Lower lobe of right lung (tissue), 2 donors: ENCODE measurements at regions not wholly inside any gene's neighbourhood (a gene's known extent, or its start where the extent isn't known, plus 50 kb on each side); places are given as distances from the start of the nearest gene placed in this dataset.

Experiments used
- ATAC-seq, 2 donors: fragments of 200-7000 bp; cut with Tn5 transposase; one replicate each; pipeline ENCODE4 v1.9.1; 2020 to 2022; ENCODE audit warnings: mild to moderate bottlenecking in 2 of 2, moderate library complexity in 2 of 2
- DNase-seq: peaks from one replicate; pipeline ENCODE4 v3.0.0-alpha.2; 2020
- H3K27ac ChIP-seq: fragments of 200-600 bp; one replicate; pipeline ENCODE4 v1.8.0; 2022
- H3K27me3 ChIP-seq: fragments of 200-600 bp; one replicate; pipeline ENCODE4 v1.8.0; 2022; ENCODE audit warnings: low read depth
- H3K36me3 ChIP-seq: fragments of 200-600 bp; one replicate; pipeline ENCODE4 v1.8.0; 2022; ENCODE audit warnings: mild to moderate bottlenecking
- H3K4me1 ChIP-seq: fragments of 200-600 bp; one replicate; pipeline ENCODE4 v1.8.0; 2022
- H3K4me3 ChIP-seq: fragments of 200-600 bp; one replicate; pipeline ENCODE4 v1.8.0; 2022; ENCODE audit warnings: mild to moderate bottlenecking
- H3K9me3 ChIP-seq: fragments of 200-600 bp; one replicate; pipeline ENCODE4 v1.8.0; 2022
- intact Hi-C: fragments of 100-400 bp; cut with DNase I; formaldehyde crosslinking; loops from one replicate; pipeline ENCODE4 v1.11.0; 2022
- TF ChIP-seq, protein P1 (sequence below): fragments of 200-600 bp; IDR thresholded peaks from one replicate; pipeline ENCODE4 v1.8.0; 2022; ENCODE audit warnings: antibody characterized with exemption, mild to moderate bottlenecking
- donor health status: DM: no; HTN: yes; CAD: no; lungs with severe emphysema.

DNA sequence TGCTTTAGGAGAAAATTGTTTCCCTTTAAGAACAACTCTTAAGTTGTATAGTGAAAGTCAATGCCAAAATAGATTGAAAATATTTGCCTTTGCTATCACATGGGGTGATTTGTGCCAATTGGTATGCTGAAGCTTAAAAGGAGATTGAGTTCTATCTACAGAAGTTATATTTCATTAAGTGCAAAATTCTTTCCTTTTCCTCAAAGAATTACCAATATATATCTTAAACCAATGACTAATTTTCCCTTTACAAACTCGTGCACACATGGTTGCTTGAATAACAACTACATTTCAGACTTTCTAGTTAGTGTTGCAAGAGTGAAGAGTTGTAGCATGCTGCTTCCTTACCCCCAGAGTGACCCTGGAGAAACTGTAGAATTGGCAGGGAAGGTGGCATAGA is 990.0 kb upstream of the PABPC4L start:
- H3K4me1 ChIP-seq: no peaks in the 10 kb centered on the region
- H3K27me3 ChIP-seq: no peaks in the 10 kb centered on the region
- DNase-seq (no peak), ATAC-seq (no peak)
- no peak overlapping the region for H3K4me3 ChIP-seq
- H3K27ac ChIP-seq: no peak overlapping the region
- TF ChIP-seq, protein P1, sequence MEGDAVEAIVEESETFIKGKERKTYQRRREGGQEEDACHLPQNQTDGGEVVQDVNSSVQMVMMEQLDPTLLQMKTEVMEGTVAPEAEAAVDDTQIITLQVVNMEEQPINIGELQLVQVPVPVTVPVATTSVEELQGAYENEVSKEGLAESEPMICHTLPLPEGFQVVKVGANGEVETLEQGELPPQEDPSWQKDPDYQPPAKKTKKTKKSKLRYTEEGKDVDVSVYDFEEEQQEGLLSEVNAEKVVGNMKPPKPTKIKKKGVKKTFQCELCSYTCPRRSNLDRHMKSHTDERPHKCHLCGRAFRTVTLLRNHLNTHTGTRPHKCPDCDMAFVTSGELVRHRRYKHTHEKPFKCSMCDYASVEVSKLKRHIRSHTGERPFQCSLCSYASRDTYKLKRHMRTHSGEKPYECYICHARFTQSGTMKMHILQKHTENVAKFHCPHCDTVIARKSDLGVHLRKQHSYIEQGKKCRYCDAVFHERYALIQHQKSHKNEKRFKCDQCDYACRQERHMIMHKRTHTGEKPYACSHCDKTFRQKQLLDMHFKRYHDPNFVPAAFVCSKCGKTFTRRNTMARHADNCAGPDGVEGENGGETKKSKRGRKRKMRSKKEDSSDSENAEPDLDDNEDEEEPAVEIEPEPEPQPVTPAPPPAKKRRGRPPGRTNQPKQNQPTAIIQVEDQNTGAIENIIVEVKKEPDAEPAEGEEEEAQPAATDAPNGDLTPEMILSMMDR: no peak
- intact Hi-C loops: no loop called here
- H3K9me3 ChIP-seq: no peaks in the 10 kb centered on the region
- no peaks in the 10 kb centered on the region for H3K36me3 ChIP-seq

DNA sequence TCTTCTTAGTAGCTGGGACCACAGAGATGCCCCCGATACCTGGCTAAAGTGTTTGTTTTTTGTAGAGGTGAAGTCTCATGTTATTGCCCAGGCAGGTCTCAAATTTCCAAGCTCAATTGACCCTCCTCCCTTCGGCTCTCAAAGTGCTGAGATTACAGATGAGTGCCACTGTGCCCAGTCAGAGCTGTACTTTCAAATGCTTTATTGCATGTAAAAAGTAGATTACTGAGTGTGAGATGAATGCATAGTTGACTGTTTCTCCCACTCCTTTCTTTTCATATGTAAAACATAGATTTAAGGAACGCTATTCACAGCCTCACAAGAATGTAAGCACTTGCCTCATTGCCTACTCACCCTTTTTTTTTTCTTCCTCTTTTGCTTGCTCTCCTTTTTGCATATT is 984.4 kb upstream of the PABPC4L start:
- no peaks in the 10 kb centered on the region for H3K27me3 ChIP-seq
- no peak for DNase-seq
- H3K36me3 ChIP-seq: no peaks in the 10 kb centered on the region
- H3K4me1 ChIP-seq: no peaks in the 10 kb centered on the region
- no peak overlapping the region for H3K27ac ChIP-seq
- intact Hi-C loops: no loop called here
- H3K4me3 ChIP-seq: no peak overlapping the region
- no peaks in the 10 kb centered on the region for H3K9me3 ChIP-seq
- TF ChIP-seq, protein P1: no peak
- ATAC-seq: no peak

DNA sequence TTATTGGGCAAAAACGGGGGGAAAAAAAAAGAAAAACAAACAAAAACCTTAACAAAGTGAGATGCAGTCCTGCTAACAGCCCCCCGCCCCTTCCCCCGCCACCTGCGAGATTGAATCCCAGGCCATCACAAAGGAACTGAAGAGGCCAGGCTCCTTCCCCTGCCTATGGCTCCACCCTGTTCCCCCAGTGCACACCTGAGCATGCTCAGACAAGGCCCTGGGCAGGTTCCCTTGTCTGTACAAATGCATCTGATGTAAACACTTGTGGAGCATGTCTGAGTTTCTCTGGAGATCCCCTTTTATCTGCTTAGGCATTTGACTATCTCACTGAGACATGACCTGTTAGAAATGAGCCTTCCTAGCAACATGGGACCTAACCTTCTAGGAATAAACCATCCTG is 983.7 kb upstream of the PABPC4L start:
- H3K4me3 ChIP-seq: no peak overlapping the region
- no peaks in the 10 kb centered on the region for H3K27me3 ChIP-seq
- DNase-seq (no peak), ATAC-seq (no peak)
- no peak overlapping the region for H3K27ac ChIP-seq
- intact Hi-C loops: no loop called here
- TF ChIP-seq, protein P1: no peak
- no peaks in the 10 kb centered on the region for H3K4me1 ChIP-seq
- H3K9me3 ChIP-seq: no peaks in the 10 kb centered on the region
- H3K36me3 ChIP-seq: no peaks in the 10 kb centered on the region

DNA sequence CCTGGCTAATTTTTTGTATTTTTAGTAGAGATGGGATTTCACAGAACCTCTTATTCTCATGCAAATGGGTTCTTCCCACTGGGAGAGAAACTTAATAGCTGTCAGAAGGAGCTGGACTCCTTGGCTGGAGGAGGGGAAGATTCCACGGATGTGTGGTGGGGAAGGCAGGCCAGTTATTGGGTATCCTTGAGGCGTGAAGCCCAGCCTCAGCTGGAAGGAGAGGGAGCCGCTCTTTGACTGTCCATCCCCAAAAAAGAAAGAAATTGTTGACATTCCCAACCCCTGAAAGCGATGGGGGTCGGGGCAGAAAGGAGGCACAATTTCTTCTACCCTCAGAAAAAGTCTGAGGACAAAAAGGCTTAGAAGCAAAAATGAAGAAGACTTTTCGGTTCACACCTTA is 983.1 kb upstream of the PABPC4L start:
- ATAC-seq (no peak), DNase-seq (no peak)
- TF ChIP-seq, protein P1: no peak
- Histone ChIP-seq H3K4me1 (no peaks in the 10 kb centered on the region), H3K9me3 (no peaks in the 10 kb centered on the region), H3K27ac (no peak overlapping the region), H3K27me3 (no peaks in the 10 kb centered on the region), H3K4me3 (no peak overlapping the region), H3K36me3 (no peaks in the 10 kb centered on the region)
- intact Hi-C loops: no loop called here

DNA sequence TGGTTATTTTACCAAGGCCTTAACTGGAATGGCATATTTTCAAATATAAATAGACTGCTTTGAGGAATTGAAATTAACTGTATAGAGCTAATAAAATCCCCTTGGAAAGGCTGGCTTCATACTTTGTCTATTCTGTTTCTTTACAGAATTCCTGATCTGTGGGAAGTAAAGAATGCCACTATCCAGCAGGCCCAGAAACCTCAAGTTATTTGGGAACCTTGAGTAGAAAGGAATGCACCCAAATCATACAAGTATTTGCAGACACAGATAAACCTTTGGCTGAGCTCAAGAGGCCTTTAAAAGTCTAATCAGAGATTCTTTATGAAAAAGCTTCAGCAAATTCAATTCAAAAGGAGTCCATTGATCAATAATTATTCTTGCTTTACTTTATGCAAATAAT is 975.7 kb upstream of the PABPC4L start:
- no peaks in the 10 kb centered on the region for H3K36me3 ChIP-seq
- no peak overlapping the region for H3K27ac ChIP-seq
- TF ChIP-seq, protein P1: no peak
- H3K4me1 ChIP-seq: no peaks in the 10 kb centered on the region
- ATAC-seq (no peak), DNase-seq (no peak)
- intact Hi-C loops: no loop called here
- H3K4me3 ChIP-seq: no peak overlapping the region
- no peaks in the 10 kb centered on the region for H3K27me3 ChIP-seq
- H3K9me3 ChIP-seq: no peaks in the 10 kb centered on the region

DNA sequence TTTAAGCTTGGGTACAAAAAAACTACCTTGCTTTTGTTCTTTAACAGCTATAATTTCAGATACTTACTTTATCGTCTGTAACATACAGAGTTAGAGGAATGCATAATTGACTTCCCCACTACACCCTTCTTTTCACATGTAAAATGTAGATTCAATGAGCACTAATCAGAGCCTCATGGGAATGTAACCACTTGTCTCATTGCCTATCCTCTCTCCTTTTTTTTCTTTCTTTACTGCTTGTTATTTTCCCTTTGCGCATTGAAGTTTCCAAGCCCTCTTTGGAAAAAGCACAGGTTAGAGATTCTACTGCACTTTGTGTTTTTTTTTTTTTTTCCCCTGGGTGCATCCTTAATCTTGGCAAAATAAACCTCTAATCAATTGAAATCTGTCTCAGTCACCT is 965.1 kb upstream of the PABPC4L start:
- Histone ChIP-seq H3K27me3 (no peaks in the 10 kb centered on the region), H3K36me3 (no peaks in the 10 kb centered on the region), H3K4me1 (no peaks in the 10 kb centered on the region), H3K4me3 (no peak overlapping the region), H3K9me3 (no peaks in the 10 kb centered on the region), H3K27ac (no peak overlapping the region)
- intact Hi-C loops: no loop called here
- DNase-seq (no peak), ATAC-seq (no peak)
- TF ChIP-seq, protein P1: no peak
